NCI-H774 (cell line): ENCODE measurements at regions not wholly inside any gene's neighbourhood (a gene's known extent, or its start where the extent isn't known, plus 50 kb on each side); places are given as distances from the start of the nearest gene placed in this dataset.
"Not testable (repeated sequence)": the region's sequence is repeated elsewhere in the genome, so short reads cannot be mapped to it uniquely, and the experiment has no call there.

Experiments
- DNase-seq: peaks from one replicate; lab custom pipeline; 2025; lab: John Stamatoyannopoulos, UW

DNA sequence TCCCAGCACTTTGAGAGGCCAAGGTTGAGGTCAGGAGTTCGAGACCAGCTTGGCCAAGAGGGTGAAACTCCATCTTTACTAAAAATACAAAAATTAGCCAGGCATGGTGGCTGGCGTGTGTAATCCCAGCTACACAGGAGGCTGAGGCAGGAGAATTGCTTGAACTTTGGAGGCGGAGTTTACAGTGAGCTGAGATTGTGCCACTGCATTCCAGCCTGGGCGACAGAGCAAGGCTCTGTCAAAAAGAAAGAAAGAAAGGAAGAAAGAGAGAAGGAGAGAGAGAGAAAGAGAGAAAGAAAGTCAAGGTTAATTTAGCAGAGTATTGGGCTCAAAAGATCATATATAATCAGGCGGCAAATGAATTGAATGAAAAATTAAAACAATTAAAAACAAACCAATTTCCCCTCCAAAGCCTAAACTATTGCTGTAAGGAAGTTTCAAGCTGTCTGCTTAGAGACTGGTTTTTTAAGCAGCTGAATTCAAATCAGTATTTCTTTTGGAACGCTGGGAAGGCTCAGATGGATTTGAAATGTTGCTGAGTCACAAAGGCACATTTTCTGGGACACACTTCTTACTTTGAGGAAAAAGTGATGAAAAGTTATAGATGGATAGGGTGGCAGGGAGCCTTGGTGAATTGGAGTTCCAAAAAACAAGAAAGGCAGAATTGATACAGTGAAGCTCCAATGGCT, 81.3 kb upstream of the BHLHE40 start:
- no peak for DNase-seq

- DNase-seq: no peak
Observed at GRCh38 chr3:4898454-4899313, 80.6 kb upstream of the BHLHE40 start.

DNA sequence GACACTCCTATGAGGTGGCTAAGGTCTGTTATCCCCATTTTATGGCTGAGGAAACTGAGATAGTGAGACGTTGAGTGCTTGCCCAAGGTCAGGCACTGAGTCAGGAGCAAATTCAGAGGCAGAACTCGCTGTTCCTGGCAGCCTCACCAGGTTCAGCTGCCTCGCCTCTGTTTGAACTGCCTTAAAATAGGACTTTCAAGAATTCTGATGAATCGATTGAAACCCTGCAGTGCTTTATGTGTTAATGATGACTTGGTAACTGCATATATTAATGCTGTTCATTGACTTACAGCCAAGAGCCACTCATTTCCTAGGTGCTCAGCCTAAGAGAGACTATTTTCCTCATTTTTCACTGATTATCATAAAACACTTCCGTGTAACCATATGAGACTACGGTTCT, 79.5 kb upstream of the BHLHE40 start:
- no peak for DNase-seq

DNA sequence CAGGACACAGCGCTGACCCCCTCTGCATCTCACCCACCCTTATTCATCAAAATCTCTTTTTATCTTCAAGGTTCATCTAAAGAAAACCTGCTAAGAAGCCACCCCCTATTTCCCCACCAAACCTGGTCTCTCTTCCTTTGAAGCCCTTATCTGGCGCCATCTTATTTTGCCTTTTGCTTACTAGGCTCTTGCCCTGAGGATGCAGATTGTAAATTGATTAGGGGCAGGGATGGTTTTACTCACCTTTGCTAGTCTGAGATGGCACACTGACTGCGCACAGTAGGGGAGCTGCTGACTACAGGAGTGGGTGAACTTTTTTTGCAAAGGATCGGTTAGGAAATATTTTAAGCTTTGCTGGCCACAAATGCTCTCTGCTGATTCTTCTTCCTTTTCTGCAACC, 78.9 kb upstream of the BHLHE40 start:
- DNase-seq: no peak

GRCh38 chr3:4904811-4905695, 74.2 kb upstream of the BHLHE40 start:
- no peak for DNase-seq

- DNase-seq: peak; percentile 13
Observed at GRCh38 chr3:4906107-4906621, 73.1 kb upstream of the BHLHE40 start.

- DNase-seq: no peak
Observed at GRCh38 chr3:4907050-4907449, 72.2 kb upstream of the BHLHE40 start.

- no peak for DNase-seq
Observed at GRCh38 chr3:4907643-4908432, 71.4 kb upstream of the BHLHE40 start.

GRCh38 chr3:4908433-4909156, 70.6 kb upstream of the BHLHE40 start:
- DNase-seq: no peak

GRCh38 chr3:4914464-4914863, 64.8 kb upstream of the BHLHE40 start:
- DNase-seq: no peak

GRCh38 chr3:4921589-4921988, 57.6 kb upstream of the BHLHE40 start:
- not testable (repeated sequence) for DNase-seq

DNA sequence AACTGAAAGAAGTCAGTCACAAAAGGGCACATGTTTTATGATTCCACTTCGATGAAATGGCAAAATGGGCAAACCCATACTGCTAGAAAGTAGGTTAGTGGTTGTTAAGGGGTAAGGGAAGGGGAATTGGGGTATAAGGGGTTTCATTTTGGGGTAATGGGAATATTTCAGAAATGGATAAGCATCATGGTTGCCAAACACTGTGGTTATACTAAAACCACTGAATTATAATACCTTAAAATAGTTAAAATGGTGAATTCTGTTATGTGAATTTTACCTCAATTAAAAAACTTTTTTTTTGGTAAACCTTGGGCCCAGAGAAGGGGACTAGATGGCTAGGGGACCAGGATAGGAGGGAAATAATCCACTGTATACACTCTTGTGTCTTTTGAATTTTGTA, 52.3 kb upstream of the BHLHE40 start:
- DNase-seq: no peak

DNA sequence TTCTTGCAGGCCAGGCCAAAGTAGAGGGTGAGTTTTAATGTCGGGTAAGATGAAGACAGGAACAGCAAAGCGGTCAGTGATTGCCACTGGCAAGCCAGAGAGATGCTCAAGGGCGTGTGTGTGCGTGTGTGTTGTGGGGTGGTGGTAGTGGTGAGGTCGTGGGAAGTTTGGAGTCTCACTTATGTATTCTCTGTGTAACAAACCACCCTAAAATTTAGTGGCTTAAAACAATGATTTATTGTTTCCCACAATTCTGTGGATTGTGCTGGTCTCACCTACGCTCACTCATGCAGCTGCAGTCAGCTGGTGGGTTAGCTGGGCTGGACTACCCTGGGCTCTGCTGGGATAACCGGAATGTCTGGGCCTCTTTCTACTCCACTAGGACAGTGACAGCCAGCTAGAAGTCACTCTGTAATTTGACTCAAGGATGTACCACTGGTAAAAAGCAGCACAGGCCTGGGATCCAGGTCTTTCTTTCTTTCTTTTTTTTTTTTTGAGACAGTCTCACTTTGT, 50.9 kb upstream of the BHLHE40 start:
- DNase-seq: no peak
